ENCODE measurements at regions not wholly inside any gene's neighbourhood (a gene's known extent, or its start where the extent isn't known, plus 50 kb on each side); places are given as distances from the start of the nearest gene placed in this dataset.
A peak's percentile ranks its signal among the peaks of the same experiment; 100 is the strongest.

GRCh38 chr10:132477398-132478340 is 59.9 kb upstream of the INPP5A start:
- no peak overlapping the region for H3K27ac ChIP-seq
- no peaks in the 10 kb centered on the region for H3K9me3 ChIP-seq
- no peaks in the 10 kb centered on the region for H3K36me3 ChIP-seq
- peaks cover 3% of the 10 kb centered on the region for H3K27me3 ChIP-seq (ENCODE audit: low read depth)
- DNase-seq, result peak; percentile 39
- intact Hi-C loops (cut with DNase I), result no loop called here
- peak in 1 of 2 donors; percentile 6 for ATAC-seq
- TF ChIP-seq CTCF (IDR thresholded peaks at IDR 0.05), result no peak
- no peak overlapping the region for H3K4me3 ChIP-seq
- no peaks in the 10 kb centered on the region for H3K4me1 ChIP-seq

GRCh38 chr10:132478341-132479023 is 59.1 kb upstream of the INPP5A start:
- H3K36me3 ChIP-seq, result no peaks in the 10 kb centered on the region
- H3K4me3 ChIP-seq, result no peak overlapping the region
- DNase-seq, result peak; percentile 39
- TF ChIP-seq CTCF (IDR thresholded peaks at IDR 0.05), result no peak
- no peaks in the 10 kb centered on the region for H3K9me3 ChIP-seq
- intact Hi-C loops (cut with DNase I), result no loop called here
- no peaks in the 10 kb centered on the region for H3K4me1 ChIP-seq
- ATAC-seq, result no peak
- peaks cover 3% of the 10 kb centered on the region for H3K27me3 ChIP-seq (ENCODE audit: low read depth)
- H3K27ac ChIP-seq, result no peak overlapping the region

GRCh38 chr10:132479024-132479602 is 58.5 kb upstream of the INPP5A start:
- Histone ChIP-seq H3K4me1 (no peaks in the 10 kb centered on the region), H3K27ac (no peak overlapping the region), H3K27me3 (ENCODE audit: low read depth) (peaks cover 3% of the 10 kb centered on the region), H3K9me3 (no peaks in the 10 kb centered on the region), H3K36me3 (no peaks in the 10 kb centered on the region), H3K4me3 (no peak overlapping the region)
- no peak for TF ChIP-seq CTCF (IDR thresholded peaks at IDR 0.05)
- no peak for ATAC-seq
- no peak for DNase-seq
- intact Hi-C loops (cut with DNase I), result no loop called here

- H3K4me1 ChIP-seq, result no peaks in the 10 kb centered on the region
- H3K27ac ChIP-seq, result no peak overlapping the region
- no peak for TF ChIP-seq CTCF (IDR thresholded peaks at IDR 0.05)
- H3K9me3 ChIP-seq, result no peaks in the 10 kb centered on the region
- no peak overlapping the region for H3K4me3 ChIP-seq
- no peaks in the 10 kb centered on the region for H3K36me3 ChIP-seq
- intact Hi-C loops (cut with DNase I), result no loop called here
- H3K27me3 ChIP-seq (ENCODE audit: low read depth), result peaks cover 3% of the 10 kb centered on the region
- DNase-seq (peak; percentile 23), ATAC-seq (no peak)
These were observed 57.9 kb upstream of the INPP5A start for GRCh38 chr10:132479603-132480221.

GRCh38 chr10:132480356-132480755 is 57.2 kb upstream of the INPP5A start:
- intact Hi-C loops (cut with DNase I), result no loop called here
- DNase-seq (no peak), ATAC-seq (no peak)
- Histone ChIP-seq H3K27me3 (ENCODE audit: low read depth) (peaks cover 3% of the 10 kb centered on the region), H3K36me3 (no peaks in the 10 kb centered on the region), H3K4me3 (no peak overlapping the region), H3K9me3 (no peaks in the 10 kb centered on the region), H3K4me1 (no peaks in the 10 kb centered on the region), H3K27ac (no peak overlapping the region)
- TF ChIP-seq CTCF (IDR thresholded peaks at IDR 0.05), result no peak
